Activated naive CD4-positive, alpha-beta T cell treated with anti-CD3 and anti-CD28 coated beads for 36 hours (primary cell): ENCODE measurements at regions not wholly inside any gene's neighbourhood (a gene's known extent, or its start where the extent isn't known, plus 50 kb on each side); places are given as distances from the start of the nearest gene placed in this dataset.

Source experiments
- CTCF ChIA-PET: fragments of 350-600 bp; sonication (Branson Sonifier 250); formaldehyde crosslinking; loops from one replicate; lab custom pipeline; 2021; ENCODE audit warnings: antibody characterized with exemption; lab: Charles Lee
- DNase-seq: peaks from one replicate; pipeline ENCODE4 v3.0.0-alpha.2; 2020
- H3K27ac Mint-ChIP-seq: one replicate; pipeline ENCODE4 v1.8.0; 2021; ENCODE audit warnings: mild to moderate bottlenecking, mixed read lengths
- H3K27me3 Mint-ChIP-seq: one replicate; pipeline ENCODE4 v1.8.0; 2021; ENCODE audit warnings: low read depth, mixed read lengths
- H3K36me3 Mint-ChIP-seq: one replicate; pipeline ENCODE4 v1.8.0; 2021; ENCODE audit warnings: low read depth, mixed read lengths
- H3K4me1 Mint-ChIP-seq: one replicate; pipeline ENCODE4 v1.8.0; 2021; ENCODE audit warnings: low read depth, mixed read lengths
- H3K4me3 Mint-ChIP-seq: one replicate; pipeline ENCODE4 v1.8.0; 2021; ENCODE audit warnings: mild to moderate bottlenecking, moderate library complexity, mixed read lengths
- H3K9me3 Mint-ChIP-seq: one replicate; pipeline ENCODE4 v1.8.0; 2021; ENCODE audit warnings: mixed read lengths
- intact Hi-C: fragments of 100-400 bp; cut with micrococcal nuclease; formaldehyde crosslinking; loops from one replicate; pipeline ENCODE4 v1.15.1; 2023

DNA sequence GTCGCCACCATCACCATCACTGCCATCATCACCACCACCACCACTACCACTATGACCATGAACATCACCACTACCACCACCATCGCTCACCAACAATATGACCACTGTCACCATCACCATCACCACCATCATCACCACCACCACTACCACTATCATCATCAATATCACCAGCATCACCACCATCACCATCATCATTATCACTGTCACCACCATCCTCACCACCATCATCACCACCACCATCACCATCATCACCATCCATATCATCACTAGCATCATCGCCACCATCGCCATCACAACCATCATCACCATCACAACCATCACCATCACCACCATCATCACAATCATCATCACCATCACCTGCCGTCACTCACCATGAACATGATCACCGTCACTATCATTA lies 184.6 kb downstream of the SHANK2 start:
- Mint-ChIP-seq H3K9me3 (no peaks in the 10 kb centered on the region), H3K36me3 (no peaks in the 10 kb centered on the region), H3K4me1 (no peaks in the 10 kb centered on the region), H3K4me3 (no peak overlapping the region), H3K27me3 (peaks cover 19% of the 10 kb centered on the region), H3K27ac (no peak overlapping the region)
- no peak for DNase-seq
- CTCF ChIA-PET, result no interaction called here
- intact Hi-C loops, result no loop called here

DNA sequence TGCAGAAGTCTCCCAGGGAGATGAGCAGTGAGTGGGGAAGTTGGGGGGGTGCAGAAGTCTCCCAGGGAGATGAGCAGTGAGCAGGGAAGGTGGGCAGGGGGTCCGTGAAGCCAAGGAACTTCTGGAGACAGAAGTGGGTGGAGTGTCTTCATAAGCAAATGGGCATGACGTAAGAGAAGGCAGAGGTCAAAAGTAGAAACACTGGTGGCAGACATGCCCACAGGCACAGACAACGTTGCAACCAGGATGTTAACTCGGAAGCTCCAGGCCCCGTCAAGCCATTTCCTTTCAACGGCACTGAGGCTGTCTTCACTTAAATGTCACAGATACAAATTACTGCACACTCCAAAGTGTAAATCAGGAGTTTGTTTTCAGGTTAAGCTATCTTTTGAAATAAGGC lies 186.1 kb downstream of the SHANK2 start:
- CTCF ChIA-PET, result no interaction called here
- intact Hi-C loops, result no loop called here
- no peak for DNase-seq
- Mint-ChIP-seq H3K4me3 (no peak overlapping the region), H3K4me1 (no peaks in the 10 kb centered on the region), H3K9me3 (no peaks in the 10 kb centered on the region), H3K27me3 (peaks cover 23% of the 10 kb centered on the region), H3K27ac (no peak overlapping the region), H3K36me3 (no peaks in the 10 kb centered on the region)

DNA sequence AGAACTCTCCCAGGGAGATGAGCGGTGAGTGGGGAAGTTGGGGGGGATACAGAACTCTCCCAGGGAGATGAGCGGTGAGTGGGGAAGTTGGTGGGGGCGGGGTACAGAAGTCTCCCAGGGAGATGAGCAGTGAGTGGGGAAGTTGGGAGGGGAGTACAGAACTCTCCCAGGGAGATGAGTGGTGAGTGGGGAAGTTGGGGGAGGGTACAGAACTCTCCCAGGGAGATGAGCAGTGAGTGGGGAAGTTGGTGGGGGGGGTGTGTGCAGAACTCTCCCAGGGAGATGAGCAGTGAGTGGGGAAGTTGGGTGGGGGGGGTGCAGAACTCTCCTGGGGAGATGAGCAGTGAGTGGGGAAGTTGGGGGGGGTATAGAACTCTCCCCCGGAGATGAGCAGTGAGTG lies 186.5 kb downstream of the SHANK2 start:
- peaks cover 23% of the 10 kb centered on the region for H3K27me3 Mint-ChIP-seq
- no peak overlapping the region for H3K27ac Mint-ChIP-seq
- no peaks in the 10 kb centered on the region for H3K9me3 Mint-ChIP-seq
- H3K4me1 Mint-ChIP-seq, result no peaks in the 10 kb centered on the region
- intact Hi-C loops, result no loop called here
- H3K36me3 Mint-ChIP-seq, result no peaks in the 10 kb centered on the region
- CTCF ChIA-PET, result no interaction called here
- DNase-seq, result no peak
- no peak overlapping the region for H3K4me3 Mint-ChIP-seq

DNA sequence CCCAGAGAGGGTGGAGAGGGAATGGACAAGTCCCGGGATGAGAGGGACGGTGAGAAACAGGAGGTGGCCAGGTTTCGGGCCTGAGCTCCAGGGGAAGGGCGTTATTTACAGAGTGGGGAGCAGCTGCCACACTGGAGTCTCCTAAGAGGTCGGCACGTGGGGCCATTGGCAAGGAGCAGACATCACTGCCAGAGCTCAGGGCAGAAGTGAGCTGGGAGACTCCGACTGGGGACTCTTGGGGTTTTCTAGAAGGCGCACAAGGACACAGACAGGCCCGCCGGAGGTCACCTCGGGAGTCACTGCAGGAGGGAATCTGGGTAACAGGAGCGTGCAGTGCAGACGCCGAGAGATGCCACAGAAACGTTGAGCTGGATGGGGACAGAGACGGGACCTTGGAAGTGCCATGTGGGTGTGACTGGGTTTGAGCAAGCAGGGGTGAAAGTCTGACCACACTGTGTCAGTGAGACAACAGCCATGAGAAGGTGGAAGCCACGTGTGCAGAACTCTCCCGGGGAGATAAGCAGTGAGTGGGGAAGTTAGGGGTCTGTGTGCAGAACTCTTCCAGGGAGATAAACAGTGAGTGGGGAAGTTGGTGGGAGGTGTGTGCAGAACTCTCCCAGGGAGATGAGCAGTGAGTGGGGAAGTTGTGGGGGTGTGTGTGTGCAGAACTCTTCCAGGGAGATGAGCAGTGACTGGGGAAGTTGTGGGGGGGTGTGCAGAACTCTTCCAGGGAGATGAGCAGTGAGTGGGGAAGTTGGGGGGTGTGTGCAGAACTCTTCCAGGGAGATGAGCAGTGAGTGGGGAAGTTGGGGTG lies 187.5 kb downstream of the SHANK2 start:
- intact Hi-C loops, result no loop called here
- CTCF ChIA-PET, result no interaction called here
- no peak for DNase-seq
- H3K4me3 Mint-ChIP-seq, result no peak overlapping the region
- H3K27ac Mint-ChIP-seq, result no peak overlapping the region
- no peaks in the 10 kb centered on the region for H3K4me1 Mint-ChIP-seq
- H3K9me3 Mint-ChIP-seq, result no peaks in the 10 kb centered on the region
- peaks cover 27% of the 10 kb centered on the region for H3K27me3 Mint-ChIP-seq
- no peaks in the 10 kb centered on the region for H3K36me3 Mint-ChIP-seq

DNA sequence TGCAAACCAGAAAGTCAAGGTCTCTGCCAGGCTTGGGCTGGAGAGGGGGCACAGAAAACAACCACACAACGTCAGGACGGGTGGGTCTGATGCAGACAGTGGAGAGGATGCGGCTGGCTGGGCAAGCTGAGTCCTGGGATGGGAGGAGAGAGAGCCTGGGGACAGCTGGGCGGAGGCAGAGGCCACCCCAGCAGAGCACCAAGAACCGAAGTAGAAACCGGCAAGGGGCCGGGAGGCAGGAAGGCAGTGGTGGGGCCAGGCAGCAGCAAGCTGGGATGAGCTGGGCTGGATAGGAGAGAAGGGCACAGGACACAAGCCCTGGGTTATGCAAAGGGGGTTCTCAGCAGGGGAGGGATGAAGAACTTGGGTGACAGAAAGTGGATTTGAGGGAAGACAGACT lies 188.2 kb downstream of the SHANK2 start:
- Mint-ChIP-seq H3K27me3 (peaks cover 27% of the 10 kb centered on the region), H3K9me3 (no peaks in the 10 kb centered on the region), H3K4me3 (no peak overlapping the region), H3K27ac (no peak overlapping the region), H3K4me1 (no peaks in the 10 kb centered on the region), H3K36me3 (no peaks in the 10 kb centered on the region)
- DNase-seq, result no peak
- intact Hi-C loops, result no loop called here
- CTCF ChIA-PET, result no interaction called here

DNA sequence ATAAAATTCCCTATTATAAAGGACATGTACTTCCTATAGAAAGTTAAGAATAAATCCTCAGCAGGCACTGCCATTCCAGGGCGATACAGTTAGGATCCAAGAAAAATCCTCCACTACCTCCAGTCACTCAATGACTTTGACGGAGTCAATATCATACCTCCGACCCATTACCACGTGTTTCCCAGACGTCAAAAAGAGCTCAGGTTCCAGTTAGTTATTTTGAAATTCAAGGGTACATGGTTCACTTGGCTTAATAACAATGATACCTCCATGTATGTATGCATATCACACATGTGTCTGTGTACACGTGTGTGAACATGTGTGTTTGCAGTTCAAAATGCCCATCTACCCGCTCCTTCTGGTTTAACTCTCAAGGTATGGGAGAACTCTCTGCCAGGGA lies 189.2 kb downstream of the SHANK2 start:
- no peaks in the 10 kb centered on the region for H3K36me3 Mint-ChIP-seq
- no peak overlapping the region for H3K27ac Mint-ChIP-seq
- CTCF ChIA-PET, result no interaction called here
- intact Hi-C loops, result no loop called here
- H3K9me3 Mint-ChIP-seq, result no peaks in the 10 kb centered on the region
- peaks cover 27% of the 10 kb centered on the region for H3K27me3 Mint-ChIP-seq
- no peaks in the 10 kb centered on the region for H3K4me1 Mint-ChIP-seq
- no peak for DNase-seq
- no peak overlapping the region for H3K4me3 Mint-ChIP-seq

DNA sequence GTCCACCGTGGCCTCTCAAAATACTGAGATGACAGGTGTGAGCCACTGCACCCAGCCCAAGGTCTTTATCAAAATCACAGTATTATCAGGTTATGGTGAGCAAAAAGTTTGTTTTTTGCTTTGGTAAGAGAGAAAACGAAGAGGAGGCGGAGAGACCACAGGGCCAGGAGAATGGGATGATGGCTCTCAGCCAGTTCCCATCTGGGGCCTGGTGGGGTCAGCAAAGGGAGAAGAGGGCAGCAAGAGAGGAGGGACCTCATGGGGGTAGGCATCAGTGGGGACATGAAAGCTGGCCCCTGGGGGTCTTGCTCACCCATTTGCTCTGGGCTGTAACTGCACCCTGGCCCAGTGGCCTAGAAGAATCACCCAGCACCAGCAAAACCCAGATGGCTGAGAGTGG lies 190.2 kb downstream of the SHANK2 start:
- Mint-ChIP-seq H3K27me3 (peaks cover 27% of the 10 kb centered on the region), H3K27ac (no peak overlapping the region), H3K4me1 (no peaks in the 10 kb centered on the region), H3K4me3 (no peak overlapping the region), H3K36me3 (no peaks in the 10 kb centered on the region), H3K9me3 (no peaks in the 10 kb centered on the region)
- intact Hi-C loops, result no loop called here
- CTCF ChIA-PET, result no interaction called here
- no peak for DNase-seq

DNA sequence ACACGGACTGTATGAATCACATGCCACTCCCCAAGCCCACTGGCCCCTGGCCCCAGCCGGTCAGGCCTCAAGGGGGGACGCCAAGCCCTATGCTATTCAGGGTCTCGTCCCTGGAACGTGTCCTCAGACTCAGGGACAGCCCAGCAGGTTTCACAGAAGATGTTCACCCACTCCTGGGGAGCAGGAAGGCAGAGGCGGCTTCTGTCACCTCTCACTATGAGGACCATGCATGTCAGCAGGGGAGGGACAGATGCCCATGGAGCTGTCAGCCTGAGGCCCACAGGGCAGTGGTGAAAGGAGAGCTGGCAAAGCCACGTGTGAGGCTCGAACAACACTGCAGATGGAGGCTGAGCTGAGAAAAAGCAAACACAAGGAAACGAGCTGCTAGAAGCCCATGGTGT lies 192.0 kb downstream of the SHANK2 start:
- H3K27ac Mint-ChIP-seq, result no peak overlapping the region
- H3K9me3 Mint-ChIP-seq, result no peaks in the 10 kb centered on the region
- peaks cover 27% of the 10 kb centered on the region for H3K27me3 Mint-ChIP-seq
- no peaks in the 10 kb centered on the region for H3K4me1 Mint-ChIP-seq
- CTCF ChIA-PET, result no interaction called here
- intact Hi-C loops, result no loop called here
- no peak for DNase-seq
- H3K36me3 Mint-ChIP-seq, result no peaks in the 10 kb centered on the region
- no peak overlapping the region for H3K4me3 Mint-ChIP-seq

DNA sequence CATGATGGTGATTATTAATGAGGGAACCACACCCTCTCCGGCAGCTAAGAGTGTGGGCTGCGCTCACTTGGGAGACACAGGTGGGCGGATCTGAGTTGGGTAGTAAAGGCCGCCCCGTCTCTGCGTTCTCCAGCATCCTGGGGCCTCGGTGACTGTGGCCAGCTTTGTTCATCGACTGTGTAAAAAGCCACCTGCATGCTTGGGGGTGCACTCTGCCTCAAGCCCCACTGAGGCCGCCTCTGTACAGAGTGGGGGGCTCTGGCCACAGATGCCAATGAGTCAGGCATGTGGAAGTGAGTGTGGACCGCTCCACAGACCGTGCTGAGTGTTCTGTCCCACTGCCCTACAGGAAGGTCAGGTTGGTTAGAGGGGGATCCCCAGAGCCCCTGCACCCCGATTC lies 192.7 kb downstream of the SHANK2 start:
- no peaks in the 10 kb centered on the region for H3K9me3 Mint-ChIP-seq
- H3K36me3 Mint-ChIP-seq, result no peaks in the 10 kb centered on the region
- H3K4me1 Mint-ChIP-seq, result no peaks in the 10 kb centered on the region
- peaks cover 20% of the 10 kb centered on the region for H3K27me3 Mint-ChIP-seq
- no peak for DNase-seq
- H3K4me3 Mint-ChIP-seq, result no peak overlapping the region
- CTCF ChIA-PET, result no interaction called here
- intact Hi-C loops, result no loop called here
- H3K27ac Mint-ChIP-seq, result no peak overlapping the region

DNA sequence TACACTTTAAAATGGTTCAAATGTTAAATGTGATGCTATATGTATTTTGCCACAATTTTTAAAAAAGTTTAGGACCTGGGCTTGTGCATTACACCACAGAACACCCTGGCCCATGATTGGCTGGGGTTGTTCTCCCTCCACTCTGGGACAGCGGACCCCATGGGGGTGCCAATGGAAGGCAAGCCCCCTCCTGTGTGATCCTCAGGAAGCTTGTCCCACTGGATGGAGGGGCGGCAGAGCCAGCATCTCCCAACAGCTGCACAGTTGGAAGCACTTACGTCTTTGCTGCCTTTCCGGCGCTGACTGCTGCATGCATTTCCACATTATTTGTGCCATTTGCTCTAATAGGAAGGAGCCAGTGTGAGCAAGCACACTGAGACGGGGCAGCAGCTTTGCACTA lies 196.5 kb downstream of the SHANK2 start:
- H3K27me3 Mint-ChIP-seq, result peaks cover 4% of the 10 kb centered on the region
- CTCF ChIA-PET, result no interaction called here
- H3K9me3 Mint-ChIP-seq, result no peaks in the 10 kb centered on the region
- no peaks in the 10 kb centered on the region for H3K36me3 Mint-ChIP-seq
- H3K4me1 Mint-ChIP-seq, result no peaks in the 10 kb centered on the region
- H3K27ac Mint-ChIP-seq, result no peak overlapping the region
- no peak overlapping the region for H3K4me3 Mint-ChIP-seq
- no peak for DNase-seq
- intact Hi-C loops, result no loop called here
